ENCODE measurements at regions not wholly inside any gene's neighbourhood (a gene's known extent, or its start where the extent isn't known, plus 50 kb on each side); places are given as distances from the start of the nearest gene placed in this dataset.

GRCh38 chr6:14281811-14282660 is 164.5 kb downstream of the CD83 start:
- TF ChIP-seq CTCF (conservative IDR thresholded peaks at IDR 0.05) (no peak), EZH2 (IDR thresholded peaks at IDR 0.05; ENCODE audit: low read depth) (no peak)
